Breast epithelium (tissue), 4 donors: ENCODE measurements at regions not wholly inside any gene's neighbourhood (a gene's known extent, or its start where the extent isn't known, plus 50 kb on each side); places are given as distances from the start of the nearest gene placed in this dataset.

Source experiments
- DNase-seq, 2 donors: peaks; one replicate each; pipeline ENCODE4 v3.0.0-alpha.2; 2019; ENCODE audit warnings: low spot score in 2 of 2
- H3K27ac ChIP-seq, 2 donors: fragments of 200-600 bp; sonication (generic) in 1 of 2; one replicate each; pipeline ENCODE4 v1.5.1; 2016 to 2019; ENCODE audit warnings: mild to moderate bottlenecking in 1 of 2
- H3K27me3 ChIP-seq, 2 donors: fragments of 200-600 bp; sonication (generic) in 1 of 2; one replicate each; pipeline versions ENCODE4 v1.5.1 to v1.6.0; 2017 to 2019; ENCODE audit warnings: control low read depth in 1 of 2, mild to moderate bottlenecking in 1 of 2
- H3K36me3 ChIP-seq: fragments of 200-600 bp; one replicate; pipeline ENCODE4 v1.5.1; 2019
- H3K4me1 ChIP-seq, 2 donors: fragments of 200-600 bp; sonication (generic); one replicate each; pipeline ENCODE4 v1.5.1; 2016 to 2019; ENCODE audit warnings: control low read depth in 1 of 2
- H3K4me3 ChIP-seq, 3 donors: fragments of 200-600 bp; sonication (generic); 1 replicate in 2 of 3; 2 replicates in 1 of 3; pipeline ENCODE4 v1.5.1; 2016 to 2019; ENCODE audit warnings: mild to moderate bottlenecking in 3 of 3, moderate library complexity in 2 of 3
- H3K9me3 ChIP-seq, 2 donors: fragments of 200-600 bp; sonication (generic) in 1 of 2; one replicate each; pipeline ENCODE4 v1.5.1; 2016 to 2019; ENCODE audit warnings: control low read depth in 1 of 2
- POLR2A ChIP-seq: fragments of 450-650 bp; IDR thresholded peaks from one replicate; pipeline ENCODE4 v1.6.1; 2016; ENCODE audit warnings: antibody characterized with exemption, mild to moderate bottlenecking, moderate library complexity
- POLR2AphosphoS5 ChIP-seq, 3 donors: sonication (generic); formaldehyde crosslinking; IDR thresholded peaks; one replicate each; pipeline ENCODE4 v1.6.1; 2017; ENCODE audit warnings: antibody characterized with exemption in 3 of 3
- intact Hi-C: fragments of 100-400 bp; cut with DNase I; formaldehyde crosslinking; loops from one replicate; pipeline ENCODE4 v1.15.1; 2023; ENCODE audit warnings: low total_unique reads
- TF ChIP-seq, protein P1 (sequence below), 3 donors: fragments of 450-650 bp; IDR thresholded peaks; one replicate each; pipeline ENCODE4 v1.5.1; 2016 to 2017; ENCODE audit warnings: antibody characterized with exemption in 3 of 3, mild to moderate bottlenecking in 3 of 3, moderate library complexity in 3 of 3

DNA sequence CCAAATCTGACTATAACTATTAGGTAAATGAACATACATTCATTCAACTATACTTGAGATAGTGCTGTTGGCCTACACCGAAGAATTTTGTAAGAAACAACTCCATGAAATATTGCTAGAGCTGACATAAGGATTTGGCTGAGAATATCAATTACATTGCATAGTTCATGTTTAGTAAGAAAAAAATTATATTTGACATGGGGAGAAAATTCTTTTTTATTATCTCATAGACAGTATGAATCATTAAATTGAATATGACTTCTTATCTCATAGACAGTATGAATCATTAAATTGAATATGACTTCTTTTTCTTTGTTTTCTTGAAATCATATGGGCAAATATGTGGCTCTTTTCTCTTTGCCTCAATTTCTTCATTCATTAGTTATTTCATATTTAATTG, 212.3 kb upstream of the HSF2 start:
- intact Hi-C loops: no loop called here
- TF ChIP-seq, protein P1, sequence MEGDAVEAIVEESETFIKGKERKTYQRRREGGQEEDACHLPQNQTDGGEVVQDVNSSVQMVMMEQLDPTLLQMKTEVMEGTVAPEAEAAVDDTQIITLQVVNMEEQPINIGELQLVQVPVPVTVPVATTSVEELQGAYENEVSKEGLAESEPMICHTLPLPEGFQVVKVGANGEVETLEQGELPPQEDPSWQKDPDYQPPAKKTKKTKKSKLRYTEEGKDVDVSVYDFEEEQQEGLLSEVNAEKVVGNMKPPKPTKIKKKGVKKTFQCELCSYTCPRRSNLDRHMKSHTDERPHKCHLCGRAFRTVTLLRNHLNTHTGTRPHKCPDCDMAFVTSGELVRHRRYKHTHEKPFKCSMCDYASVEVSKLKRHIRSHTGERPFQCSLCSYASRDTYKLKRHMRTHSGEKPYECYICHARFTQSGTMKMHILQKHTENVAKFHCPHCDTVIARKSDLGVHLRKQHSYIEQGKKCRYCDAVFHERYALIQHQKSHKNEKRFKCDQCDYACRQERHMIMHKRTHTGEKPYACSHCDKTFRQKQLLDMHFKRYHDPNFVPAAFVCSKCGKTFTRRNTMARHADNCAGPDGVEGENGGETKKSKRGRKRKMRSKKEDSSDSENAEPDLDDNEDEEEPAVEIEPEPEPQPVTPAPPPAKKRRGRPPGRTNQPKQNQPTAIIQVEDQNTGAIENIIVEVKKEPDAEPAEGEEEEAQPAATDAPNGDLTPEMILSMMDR (IDR thresholded peaks at IDR 0.05): no peak
- no peak for TF ChIP-seq POLR2AphosphoS5 (IDR thresholded peaks at IDR 0.05)
- TF ChIP-seq POLR2A: no peak
- no peak for DNase-seq
- no peak overlapping the region for H3K27ac ChIP-seq
- no peak overlapping the region for H3K4me3 ChIP-seq
- H3K27me3 ChIP-seq: no peaks in the 10 kb centered on the region
- H3K36me3 ChIP-seq: no peaks in the 10 kb centered on the region
- H3K9me3 ChIP-seq: no peaks in the 10 kb centered on the region
- H3K4me1 ChIP-seq: no peaks in the 10 kb centered on the region

DNA sequence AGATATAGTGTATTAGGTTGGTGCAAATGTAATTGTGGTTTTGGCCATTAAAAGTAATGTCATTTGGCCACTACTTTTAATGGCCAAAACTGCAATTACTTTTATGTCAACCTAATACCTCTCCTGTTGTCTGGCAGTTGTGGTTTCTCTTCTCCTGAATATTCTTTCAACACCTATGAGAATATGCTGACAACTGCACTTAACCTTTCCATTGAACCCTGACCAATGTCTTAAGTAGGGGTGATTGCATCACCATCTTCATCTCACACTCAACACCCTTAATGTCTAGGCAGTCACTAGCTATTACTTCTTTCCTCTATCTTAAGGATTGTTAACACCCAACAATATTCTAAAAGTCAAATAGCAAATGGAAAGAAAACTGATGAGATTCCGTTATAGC, 200.5 kb upstream of the HSF2 start:
- Histone ChIP-seq H3K4me3 (no peak overlapping the region), H3K27ac (no peak overlapping the region), H3K9me3 (no peaks in the 10 kb centered on the region), H3K27me3 (no peaks in the 10 kb centered on the region), H3K36me3 (no peaks in the 10 kb centered on the region), H3K4me1 (no peaks in the 10 kb centered on the region)
- TF ChIP-seq POLR2A: no peak
- TF ChIP-seq POLR2AphosphoS5 (IDR thresholded peaks at IDR 0.05): no peak
- TF ChIP-seq, protein P1 (IDR thresholded peaks at IDR 0.05): no peak
- intact Hi-C loops: no loop called here
- no peak for DNase-seq

DNA sequence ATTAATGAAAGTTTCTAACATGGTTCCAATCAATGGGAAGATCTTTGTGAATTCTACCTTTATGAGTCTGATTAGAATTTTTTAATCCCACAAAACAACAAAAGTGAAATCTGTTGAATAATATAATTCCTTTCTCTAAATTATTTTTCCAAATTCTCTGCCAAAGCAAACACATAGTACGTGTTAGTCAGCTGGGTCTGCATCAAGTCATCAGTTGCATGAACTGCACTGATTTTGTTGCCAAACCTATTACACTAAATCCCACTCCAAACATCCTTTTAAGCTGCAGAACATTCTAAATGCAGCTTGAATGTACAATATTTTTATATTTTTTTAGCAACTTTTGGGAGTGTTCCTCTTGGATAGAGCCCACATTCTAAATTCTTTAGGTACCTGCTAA, 199.0 kb upstream of the HSF2 start:
- DNase-seq: no peak
- Histone ChIP-seq H3K27me3 (no peaks in the 10 kb centered on the region), H3K27ac (no peak overlapping the region), H3K9me3 (no peaks in the 10 kb centered on the region), H3K4me1 (no peaks in the 10 kb centered on the region), H3K36me3 (no peaks in the 10 kb centered on the region), H3K4me3 (no peak overlapping the region)
- TF ChIP-seq, protein P1 (IDR thresholded peaks at IDR 0.05): no peak
- no peak for TF ChIP-seq POLR2A
- no peak for TF ChIP-seq POLR2AphosphoS5 (IDR thresholded peaks at IDR 0.05)
- intact Hi-C loops: no loop called here

DNA sequence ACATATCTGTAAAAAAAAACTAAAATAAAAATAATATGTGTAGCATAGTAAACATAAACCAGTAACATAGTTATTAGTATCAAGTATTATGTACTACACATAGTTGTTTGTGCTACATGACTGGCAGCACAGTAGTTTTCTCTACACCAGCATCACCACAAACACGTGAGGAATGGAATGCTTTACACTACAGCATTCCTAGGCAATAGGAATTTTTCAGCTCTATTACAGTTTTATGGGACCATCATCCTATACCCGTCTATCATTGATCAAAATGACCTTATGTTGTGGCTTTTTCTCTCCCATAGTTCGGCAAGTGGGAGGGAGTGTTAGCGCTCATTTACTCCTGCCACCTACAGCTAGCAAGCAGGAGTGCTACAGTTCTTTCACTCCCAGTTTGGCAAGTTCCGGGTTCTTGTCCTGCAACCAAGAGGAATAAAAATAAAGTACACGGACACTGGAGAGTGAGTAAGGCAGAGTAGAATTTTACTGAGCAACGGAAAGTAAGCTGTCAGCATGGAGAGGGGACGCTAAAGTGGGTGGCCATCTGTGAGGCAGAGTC, 196.8 kb upstream of the HSF2 start:
- no peaks in the 10 kb centered on the region for H3K36me3 ChIP-seq
- no peak for DNase-seq
- TF ChIP-seq POLR2AphosphoS5 (IDR thresholded peaks at IDR 0.05) (no peak), POLR2A (no peak)
- TF ChIP-seq, protein P1 (IDR thresholded peaks at IDR 0.05): no peak
- H3K27me3 ChIP-seq: no peaks in the 10 kb centered on the region
- intact Hi-C loops: no loop called here
- no peak overlapping the region for H3K27ac ChIP-seq
- H3K4me3 ChIP-seq: no peak overlapping the region
- no peaks in the 10 kb centered on the region for H3K9me3 ChIP-seq
- H3K4me1 ChIP-seq: no peaks in the 10 kb centered on the region

DNA sequence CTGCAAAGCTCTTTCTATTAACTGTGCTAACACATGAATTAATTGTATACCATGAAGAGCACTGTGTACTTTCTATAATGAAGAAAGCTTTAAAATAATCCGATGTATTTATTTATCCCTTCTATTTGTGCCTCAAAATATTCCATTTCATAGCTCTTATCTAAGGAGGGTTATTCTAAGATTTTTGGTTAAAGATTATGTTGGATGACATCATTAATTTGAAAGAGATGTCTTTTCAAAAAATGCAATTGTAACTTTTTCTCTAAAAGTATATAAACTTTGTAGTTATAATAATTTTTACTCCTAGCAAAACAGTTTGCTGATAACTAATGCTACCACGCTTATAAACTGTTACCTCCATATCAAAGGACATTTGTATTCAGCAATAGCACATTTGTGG, 192.4 kb upstream of the HSF2 start:
- H3K27ac ChIP-seq: no peak overlapping the region
- H3K27me3 ChIP-seq: no peaks in the 10 kb centered on the region
- H3K4me1 ChIP-seq: no peaks in the 10 kb centered on the region
- DNase-seq: no peak
- H3K36me3 ChIP-seq: no peaks in the 10 kb centered on the region
- no peak for TF ChIP-seq POLR2AphosphoS5 (IDR thresholded peaks at IDR 0.05)
- TF ChIP-seq, protein P1 (IDR thresholded peaks at IDR 0.05): no peak
- TF ChIP-seq POLR2A: no peak
- intact Hi-C loops: no loop called here
- H3K4me3 ChIP-seq: no peak overlapping the region
- no peaks in the 10 kb centered on the region for H3K9me3 ChIP-seq
